Brain microvascular endothelial cell (primary cell): ENCODE measurements at regions not wholly inside any gene's neighbourhood (a gene's known extent, or its start where the extent isn't known, plus 50 kb on each side); places are given as distances from the start of the nearest gene placed in this dataset.

ENCODE experiments used
- DNase-seq: peaks from one replicate; pipeline ENCODE4 v3.0.0-alpha.2; 2020
- H3K27ac ChIP-seq: fragments of 250-450 bp; sonication (Bioruptor Pico); 2 replicates; pipeline ENCODE4 v1.5.1; 2020; ENCODE audit warnings: mild to moderate bottlenecking, moderate library complexity
- H3K27me3 ChIP-seq: fragments of 250-450 bp; sonication (Bioruptor Pico); replicated peaks from 2 replicates; pipeline ENCODE4 v1.5.1; 2020; ENCODE audit warnings: mild to moderate bottlenecking
- H3K36me3 ChIP-seq: fragments of 250-450 bp; sonication (Bioruptor Pico); replicated peaks from 2 replicates; pipeline ENCODE4 v1.5.1; 2020; ENCODE audit warnings: mild to moderate bottlenecking
- H3K4me3 ChIP-seq: 2 replicates; pipeline ENCODE4 v1.5.1; 2011; ENCODE audit warnings: low read depth, mild to moderate bottlenecking, control low read depth, low read length, moderate library complexity
- in situ Hi-C: cut with HindIII; loops from 2 replicates; pipeline ENCODE4 v1.10.0; 2017; ENCODE audit warnings: low sequenced_read_pairs, low pct_ligation_motif_present
- TF ChIP-seq, protein P1 (sequence below): IDR thresholded peaks from 2 replicates; pipeline ENCODE4 v1.5.1; 2011; ENCODE audit warnings: low read depth, mild to moderate bottlenecking, moderate library complexity, low read length, control low read depth, inconsistent platforms; ENCODE audit errors: missing control alignments

GRCh38 chr9:82302968-82303655, 314.5 kb downstream of the SPATA31D1 start:
- in situ Hi-C loops = no loop called here
- no peaks in the 10 kb centered on the region for H3K27me3 ChIP-seq
- DNase-seq = no peak
- H3K27ac ChIP-seq = no peak overlapping the region
- H3K4me3 ChIP-seq = no peak overlapping the region
- TF ChIP-seq, protein P1, sequence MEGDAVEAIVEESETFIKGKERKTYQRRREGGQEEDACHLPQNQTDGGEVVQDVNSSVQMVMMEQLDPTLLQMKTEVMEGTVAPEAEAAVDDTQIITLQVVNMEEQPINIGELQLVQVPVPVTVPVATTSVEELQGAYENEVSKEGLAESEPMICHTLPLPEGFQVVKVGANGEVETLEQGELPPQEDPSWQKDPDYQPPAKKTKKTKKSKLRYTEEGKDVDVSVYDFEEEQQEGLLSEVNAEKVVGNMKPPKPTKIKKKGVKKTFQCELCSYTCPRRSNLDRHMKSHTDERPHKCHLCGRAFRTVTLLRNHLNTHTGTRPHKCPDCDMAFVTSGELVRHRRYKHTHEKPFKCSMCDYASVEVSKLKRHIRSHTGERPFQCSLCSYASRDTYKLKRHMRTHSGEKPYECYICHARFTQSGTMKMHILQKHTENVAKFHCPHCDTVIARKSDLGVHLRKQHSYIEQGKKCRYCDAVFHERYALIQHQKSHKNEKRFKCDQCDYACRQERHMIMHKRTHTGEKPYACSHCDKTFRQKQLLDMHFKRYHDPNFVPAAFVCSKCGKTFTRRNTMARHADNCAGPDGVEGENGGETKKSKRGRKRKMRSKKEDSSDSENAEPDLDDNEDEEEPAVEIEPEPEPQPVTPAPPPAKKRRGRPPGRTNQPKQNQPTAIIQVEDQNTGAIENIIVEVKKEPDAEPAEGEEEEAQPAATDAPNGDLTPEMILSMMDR = no peak
- H3K36me3 ChIP-seq = no peaks in the 10 kb centered on the region

GRCh38 chr9:82308836-82309235, 320.3 kb downstream of the SPATA31D1 start:
- TF ChIP-seq, protein P1 = no peak
- no peak for DNase-seq
- Histone ChIP-seq H3K27me3 (no peaks in the 10 kb centered on the region), H3K36me3 (no peaks in the 10 kb centered on the region), H3K27ac (no peak overlapping the region), H3K4me3 (no peak overlapping the region)
- in situ Hi-C loops = no loop called here

DNA sequence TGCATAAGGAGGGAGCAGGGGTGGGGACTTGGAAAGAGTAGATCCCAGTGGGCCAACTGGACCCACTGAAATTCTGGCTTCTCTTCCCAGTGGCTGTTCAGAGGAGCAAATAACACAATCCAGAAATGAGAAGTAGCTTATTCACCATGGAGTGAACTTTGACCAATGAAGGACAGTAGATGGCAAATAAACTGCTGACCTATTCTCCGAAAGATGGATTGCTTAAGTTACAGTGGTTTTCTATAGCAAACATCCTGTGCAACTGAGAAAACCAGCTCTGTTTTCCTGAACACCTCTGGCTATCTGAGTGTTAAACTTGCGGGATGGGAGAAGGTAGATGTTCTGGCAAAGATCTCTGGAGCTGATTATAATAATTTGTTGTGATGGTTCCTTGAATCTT, 325.1 kb downstream of the SPATA31D1 start:
- H3K27ac ChIP-seq = no peak overlapping the region
- H3K4me3 ChIP-seq = no peak overlapping the region
- in situ Hi-C loops = no loop called here
- H3K36me3 ChIP-seq = no peaks in the 10 kb centered on the region
- no peak for DNase-seq
- TF ChIP-seq, protein P1 = no peak
- no peaks in the 10 kb centered on the region for H3K27me3 ChIP-seq

DNA sequence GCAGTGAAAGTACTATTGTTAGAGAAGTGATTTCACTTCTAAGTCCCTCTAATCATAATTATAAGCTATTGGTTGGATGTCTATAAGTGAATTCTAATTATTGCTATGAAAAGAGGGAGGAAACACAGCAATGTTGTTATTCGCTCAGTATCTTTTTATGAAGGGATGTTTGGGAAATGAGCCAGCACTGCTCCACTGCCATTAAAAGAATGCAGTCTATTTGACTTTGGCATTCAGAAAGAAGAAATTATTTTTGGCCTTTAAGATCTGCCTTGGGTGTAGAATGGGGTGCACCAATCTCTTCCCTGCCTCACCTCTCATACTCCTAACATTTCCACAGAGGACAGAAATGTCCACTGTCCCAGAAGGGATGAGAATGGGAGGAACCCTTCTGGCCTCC, 332.0 kb downstream of the SPATA31D1 start:
- TF ChIP-seq, protein P1 = no peak
- Histone ChIP-seq H3K27me3 (no peaks in the 10 kb centered on the region), H3K36me3 (no peaks in the 10 kb centered on the region), H3K27ac (no peak overlapping the region), H3K4me3 (no peak overlapping the region)
- in situ Hi-C loops = no loop called here
- DNase-seq = peak; percentile 25

GRCh38 chr9:82325907-82326306, 337.3 kb downstream of the SPATA31D1 start:
- TF ChIP-seq, protein P1 = no peak
- no peak overlapping the region for H3K27ac ChIP-seq
- DNase-seq = no peak
- H3K4me3 ChIP-seq = no peak overlapping the region
- H3K27me3 ChIP-seq = no peaks in the 10 kb centered on the region
- no peaks in the 10 kb centered on the region for H3K36me3 ChIP-seq
- in situ Hi-C loops = no loop called here

DNA sequence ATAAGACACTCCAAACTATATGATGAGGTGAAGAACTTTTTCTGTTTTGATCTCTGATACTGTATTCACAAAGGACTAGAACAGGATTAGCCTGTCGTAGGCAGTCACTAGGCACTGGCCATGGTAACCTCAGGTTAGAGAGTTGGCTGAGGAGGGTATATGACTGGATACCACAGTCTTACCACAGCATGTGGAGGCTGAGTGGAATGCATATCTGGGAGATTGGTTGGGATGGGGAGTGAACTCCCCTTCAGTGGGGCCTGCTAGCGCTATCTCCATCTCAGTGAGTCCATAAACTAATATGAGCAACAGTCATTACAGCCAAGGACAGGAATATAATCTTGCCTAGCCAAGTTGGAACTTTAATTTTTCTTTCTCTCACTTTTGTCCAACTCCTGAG, 339.1 kb downstream of the SPATA31D1 start:
- Histone ChIP-seq H3K36me3 (no peaks in the 10 kb centered on the region), H3K4me3 (no peak overlapping the region), H3K27me3 (no peaks in the 10 kb centered on the region), H3K27ac (no peak overlapping the region)
- in situ Hi-C loops = no loop called here
- TF ChIP-seq, protein P1 = no peak
- no peak for DNase-seq
